NT2/D1 (cell line): ENCODE measurements at regions not wholly inside any gene's neighbourhood (a gene's known extent, or its start where the extent isn't known, plus 50 kb on each side); places are given as distances from the start of the nearest gene placed in this dataset.

Experiments used
- DNase-seq: peaks from one replicate; pipeline ENCODE4 v3.0.0-alpha.2; 2011; ENCODE audit warnings: low read depth, low spot score
- H3K27me3 ChIP-seq: 2 replicates; pipeline ENCODE4 v1.6.0; 2011; ENCODE audit warnings: mild to moderate bottlenecking; ENCODE audit not compliant: insufficient read length, insufficient read depth
- H3K36me3 ChIP-seq: 2 replicates; pipeline ENCODE4 v1.6.1; 2011; ENCODE audit warnings: mild to moderate bottlenecking, low read length, mixed read lengths; ENCODE audit not compliant: insufficient read depth, insufficient read length
- H3K4me1 ChIP-seq: 2 replicates; pipeline ENCODE4 v1.5.1; 2011; ENCODE audit not compliant: insufficient read depth, insufficient read length
- H3K4me3 ChIP-seq: 2 replicates; pipeline ENCODE4 v1.5.1; 2011; ENCODE audit warnings: low read depth; ENCODE audit not compliant: insufficient read length
- H3K9ac ChIP-seq: 2 replicates; pipeline ENCODE4 v1.6.0; 2011; ENCODE audit warnings: low read depth; ENCODE audit not compliant: insufficient read length
- H3K9me3 ChIP-seq: 2 replicates; pipeline ENCODE4 v1.5.1; 2011; ENCODE audit warnings: mild to moderate bottlenecking, low read length; ENCODE audit not compliant: insufficient read depth
- SUZ12 ChIP-seq: IDR thresholded peaks from 2 replicates; pipeline ENCODE4 v1.6.1; 2011; ENCODE audit not compliant: insufficient read length, insufficient read depth; ENCODE audit errors: extremely low read depth
- YY1 ChIP-seq: IDR thresholded peaks from 2 replicates; pipeline ENCODE4 v1.6.1; 2011; ENCODE audit not compliant: insufficient read length, insufficient read depth
- ZNF274 ChIP-seq: IDR thresholded peaks from 2 replicates; pipeline ENCODE4 v1.6.1; 2011; ENCODE audit warnings: mild to moderate bottlenecking, low read depth, low read length

DNA sequence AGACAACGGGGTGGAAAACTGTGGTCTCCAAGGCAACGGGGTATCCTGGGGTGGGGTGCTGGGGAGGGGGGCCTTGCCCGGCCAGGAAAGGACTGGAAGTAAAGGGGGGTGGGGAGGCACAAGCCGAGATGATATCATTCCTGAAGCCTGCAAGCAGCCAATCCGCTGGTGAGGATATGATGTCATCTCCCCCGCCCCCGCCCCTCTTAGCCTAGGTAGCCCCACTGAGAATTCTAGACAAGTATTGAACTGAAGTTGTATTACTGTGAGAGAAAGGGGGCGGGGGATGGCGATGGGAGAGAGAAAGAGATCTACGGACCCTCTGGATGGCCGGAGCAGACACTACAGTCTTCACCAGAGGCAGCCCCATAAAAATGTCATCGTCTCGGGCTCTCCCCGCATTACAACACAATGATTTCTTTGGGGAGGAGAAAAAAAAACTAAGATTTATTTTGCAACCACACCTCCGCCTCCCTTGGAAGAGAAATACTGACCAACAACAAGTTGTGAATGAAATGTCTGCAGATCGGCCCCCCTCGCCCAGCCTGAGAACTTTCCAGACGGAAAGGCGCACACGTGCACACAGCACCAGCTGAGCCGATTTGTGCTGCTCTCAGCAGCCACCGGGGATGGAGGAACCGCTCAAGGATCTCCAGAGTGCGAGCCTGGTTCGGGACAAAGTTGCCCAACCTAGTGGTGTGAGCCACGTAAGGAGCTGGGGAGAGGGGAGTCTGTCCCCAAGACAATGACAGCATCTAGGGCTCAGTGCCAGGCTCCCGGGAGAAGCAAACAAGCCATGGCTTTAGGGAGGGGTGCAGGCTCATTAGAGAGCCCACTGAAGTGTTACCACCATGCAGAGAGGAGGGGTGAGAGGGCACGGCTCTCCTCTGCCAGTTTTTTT, 222.1 kb downstream of the SOX9 start:
- Histone ChIP-seq H3K27me3 (no peaks in the 10 kb centered on the region), H3K4me1 (no peaks in the 10 kb centered on the region), H3K9me3 (no peaks in the 10 kb centered on the region), H3K9ac (no peak overlapping the region), H3K36me3 (no peaks in the 10 kb centered on the region), H3K4me3 (no peak overlapping the region)
- no peak for DNase-seq
- TF ChIP-seq YY1 (no peak), SUZ12 (no peak), ZNF274 (no peak)

DNA sequence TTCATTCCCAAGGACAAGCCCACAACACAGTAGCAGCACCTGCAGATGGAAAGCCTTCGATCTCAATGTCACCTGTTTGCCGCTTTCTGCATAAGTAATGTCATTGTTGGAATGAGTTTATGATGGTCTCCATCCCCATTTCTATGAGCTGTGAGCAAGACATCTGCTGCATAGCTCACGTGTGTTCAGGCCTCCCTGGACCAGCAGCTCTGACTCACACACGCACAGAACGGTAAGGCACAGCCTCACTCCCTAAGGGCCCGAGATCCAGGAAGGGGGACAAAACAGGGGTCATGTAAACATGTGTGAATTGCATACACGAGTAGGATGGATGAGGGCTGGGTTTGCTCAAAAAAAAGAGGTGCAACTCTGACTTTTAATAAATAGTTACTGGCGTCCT, 223.1 kb downstream of the SOX9 start:
- TF ChIP-seq ZNF274 (no peak), SUZ12 (no peak), YY1 (no peak)

DNA sequence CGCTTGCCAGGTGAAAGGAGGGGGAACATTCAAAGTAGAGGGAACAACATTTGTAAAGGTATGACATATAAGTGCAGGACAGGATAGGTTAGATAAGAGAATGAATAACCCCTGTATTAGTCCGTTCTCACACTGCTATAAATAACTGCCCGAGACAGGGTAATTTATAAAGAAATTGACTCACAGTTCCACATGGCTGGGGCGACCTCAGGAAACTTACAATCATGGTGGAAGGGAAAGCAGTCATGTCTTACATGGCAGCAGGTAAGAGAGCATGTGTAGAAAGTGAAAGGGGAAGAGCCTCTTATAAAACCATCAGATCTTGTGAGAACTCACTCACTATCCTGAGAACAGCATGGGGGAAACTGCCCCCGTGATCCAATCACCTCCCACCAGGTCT, 223.8 kb downstream of the SOX9 start:
- Histone ChIP-seq H3K27me3 (no peaks in the 10 kb centered on the region), H3K9me3 (no peaks in the 10 kb centered on the region), H3K4me1 (no peaks in the 10 kb centered on the region), H3K36me3 (no peaks in the 10 kb centered on the region), H3K9ac (no peak overlapping the region), H3K4me3 (no peak overlapping the region)
- no peak for DNase-seq
- TF ChIP-seq ZNF274: no peak
- TF ChIP-seq SUZ12: no peak
- TF ChIP-seq YY1: no peak

More for the DNA sequence above, 223.1 kb downstream of the SOX9 start:
- H3K27me3 ChIP-seq: no peaks in the 10 kb centered on the region
- H3K4me1 ChIP-seq: no peaks in the 10 kb centered on the region
- no peaks in the 10 kb centered on the region for H3K9me3 ChIP-seq
- H3K9ac ChIP-seq: no peak overlapping the region
- H3K4me3 ChIP-seq: no peak overlapping the region
- H3K36me3 ChIP-seq: no peaks in the 10 kb centered on the region
- DNase-seq: no peak

DNA sequence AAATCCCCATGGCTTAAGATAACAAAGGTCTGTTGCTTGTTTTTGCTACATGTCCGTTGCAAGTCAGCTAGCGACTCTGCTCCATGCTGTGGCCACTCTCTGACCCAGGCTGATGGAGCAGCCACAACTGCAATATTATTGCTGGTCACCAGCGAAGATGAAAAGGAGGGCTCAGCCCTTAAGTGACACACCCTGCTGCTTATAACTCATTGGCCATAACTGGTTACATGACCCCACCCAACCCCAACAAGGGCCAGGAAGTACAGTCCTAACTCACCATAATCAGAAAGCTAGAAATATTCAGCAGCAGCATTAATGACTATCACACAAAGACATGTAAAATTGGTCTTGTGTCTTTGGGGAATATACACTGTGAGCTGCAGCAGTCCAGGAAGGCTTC, 224.3 kb downstream of the SOX9 start:
- H3K36me3 ChIP-seq: no peaks in the 10 kb centered on the region
- H3K4me3 ChIP-seq: no peak overlapping the region
- DNase-seq: no peak
- no peak for TF ChIP-seq ZNF274
- TF ChIP-seq YY1: no peak
- no peak for TF ChIP-seq SUZ12
- H3K27me3 ChIP-seq: no peaks in the 10 kb centered on the region
- H3K4me1 ChIP-seq: no peaks in the 10 kb centered on the region
- no peaks in the 10 kb centered on the region for H3K9me3 ChIP-seq
- no peak overlapping the region for H3K9ac ChIP-seq

DNA sequence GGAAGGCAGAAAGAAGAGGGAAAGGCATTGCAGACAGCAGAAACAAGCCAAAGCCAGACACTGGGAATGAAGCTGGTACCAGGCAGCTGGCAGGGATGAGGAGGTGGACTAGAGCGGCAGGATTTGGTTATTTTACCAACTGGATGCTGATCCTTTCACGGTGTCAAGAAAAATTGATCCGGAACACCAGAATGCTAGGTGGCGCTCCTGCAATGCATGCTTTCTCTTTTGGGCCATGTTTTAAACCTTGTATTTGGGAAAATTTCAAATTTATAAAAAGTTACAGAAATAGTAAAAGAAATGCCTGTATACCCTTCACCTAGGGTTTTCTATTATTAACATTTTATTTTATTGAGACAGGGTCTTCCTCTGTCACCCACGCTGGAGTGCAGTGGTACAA, 224.7 kb downstream of the SOX9 start:
- Histone ChIP-seq H3K27me3 (no peaks in the 10 kb centered on the region), H3K9ac (no peak overlapping the region), H3K36me3 (no peaks in the 10 kb centered on the region), H3K4me1 (no peaks in the 10 kb centered on the region), H3K4me3 (no peak overlapping the region), H3K9me3 (no peaks in the 10 kb centered on the region)
- no peak for DNase-seq
- TF ChIP-seq SUZ12 (no peak), YY1 (no peak), ZNF274 (no peak)

DNA sequence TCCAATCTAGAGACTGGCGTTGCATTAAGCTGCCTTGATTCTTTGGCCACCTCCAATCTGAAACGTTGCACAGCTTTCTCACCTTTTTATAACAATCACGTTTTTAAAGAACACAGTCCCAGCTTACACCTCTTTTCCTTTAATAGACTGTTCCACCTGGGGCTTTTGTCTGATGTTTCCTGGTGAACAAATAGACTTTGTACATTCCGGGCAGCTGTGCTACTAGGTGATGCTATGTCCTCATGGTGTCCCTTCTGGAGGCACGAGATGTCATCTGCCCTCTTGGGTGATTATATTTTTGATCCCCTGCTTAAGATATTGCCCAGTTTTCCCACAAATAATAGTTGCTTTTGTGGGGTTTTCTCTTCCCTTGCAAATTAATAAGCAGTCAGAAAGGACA, 225.5 kb downstream of the SOX9 start:
- Histone ChIP-seq H3K9ac (no peak overlapping the region), H3K4me1 (no peaks in the 10 kb centered on the region), H3K36me3 (no peaks in the 10 kb centered on the region), H3K9me3 (no peaks in the 10 kb centered on the region), H3K27me3 (no peaks in the 10 kb centered on the region), H3K4me3 (no peak overlapping the region)
- DNase-seq: no peak
- TF ChIP-seq ZNF274: no peak
- TF ChIP-seq SUZ12: no peak
- TF ChIP-seq YY1: no peak

DNA sequence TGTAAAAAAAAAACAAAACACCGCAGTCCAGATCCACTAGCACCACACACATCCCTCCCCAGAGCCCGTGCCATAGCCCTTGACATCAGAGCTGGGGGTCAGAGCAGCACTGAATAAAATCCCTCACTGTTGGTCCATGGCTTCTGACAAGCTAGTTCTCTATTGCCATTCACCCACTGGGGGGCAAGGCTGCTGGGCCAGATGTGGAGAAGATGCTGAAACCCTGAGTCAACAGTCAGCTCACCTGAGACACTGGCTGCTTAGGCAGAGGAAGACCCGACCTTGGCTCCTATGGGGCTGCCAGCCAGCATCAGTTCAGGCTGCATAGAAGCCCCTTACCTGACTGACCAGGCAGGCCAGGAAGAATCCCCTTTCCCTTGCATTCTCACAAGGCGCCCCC, 228.2 kb downstream of the SOX9 start:
- no peaks in the 10 kb centered on the region for H3K27me3 ChIP-seq
- no peaks in the 10 kb centered on the region for H3K9me3 ChIP-seq
- no peak for DNase-seq
- TF ChIP-seq ZNF274 (no peak), SUZ12 (no peak), YY1 (no peak)
- peaks cover 6% of the 10 kb centered on the region for H3K4me1 ChIP-seq
- H3K4me3 ChIP-seq: no peak overlapping the region
- no peaks in the 10 kb centered on the region for H3K36me3 ChIP-seq
- no peak overlapping the region for H3K9ac ChIP-seq
